Stimulated activated CD4-positive, alpha-beta T cell treated with anti-CD3 and anti-CD28 coated beads, Interleukin-12 subunit alpha, Interleukin-12 subunit beta, amount 100 ng/mL, for 4 hours (primary cell): ENCODE measurements at regions not wholly inside any gene's neighbourhood (a gene's known extent, or its start where the extent isn't known, plus 50 kb on each side); places are given as distances from the start of the nearest gene placed in this dataset.
"Not testable (repeated sequence)": the region's sequence is repeated elsewhere in the genome, so short reads cannot be mapped to it uniquely, and the experiment has no call there.

ENCODE experiments used
- DNase-seq: peaks from one replicate; pipeline ENCODE4 v3.0.0-alpha.2; 2020

DNA sequence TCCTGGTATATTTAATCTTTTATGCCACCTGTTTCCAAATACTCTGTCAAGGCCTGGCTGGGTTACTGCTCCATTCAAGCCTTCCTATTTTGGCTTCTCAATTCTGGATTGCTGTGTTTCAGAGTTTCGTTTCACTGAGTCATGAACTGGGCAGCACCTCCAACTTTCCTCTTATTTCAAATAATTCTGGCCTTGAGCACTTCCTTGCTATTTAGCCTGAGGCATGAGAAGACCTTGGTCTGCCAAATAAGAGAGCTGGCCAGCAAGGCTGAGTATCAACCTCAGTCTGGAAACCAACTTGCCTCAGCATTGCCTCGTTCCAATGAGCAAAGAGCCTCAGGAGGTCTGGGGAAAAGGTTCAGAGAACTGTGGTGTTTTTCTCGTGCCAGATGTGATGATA is 66.6 kb downstream of the TNFAIP3 start:
- no peak for DNase-seq

DNA sequence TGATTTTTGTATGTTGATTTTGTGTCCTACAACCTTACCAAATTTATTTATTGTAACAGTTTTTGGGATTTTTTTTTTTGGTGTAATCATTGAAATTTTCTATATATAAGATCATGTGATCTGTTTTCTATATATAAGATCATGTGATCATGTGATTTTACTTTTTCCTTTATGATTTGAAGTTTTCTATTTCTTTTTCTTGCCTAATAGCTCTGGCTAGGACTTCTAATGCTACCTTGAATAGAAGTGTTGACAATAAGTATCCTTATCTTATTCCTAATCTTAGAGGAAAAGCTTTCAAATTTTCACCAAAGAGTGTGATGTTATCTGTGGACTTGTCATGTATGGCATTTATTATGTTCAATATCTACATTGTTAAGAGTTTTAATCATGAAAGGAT is 69.7 kb downstream of the TNFAIP3 start:
- no peak for DNase-seq

- DNase-seq = no peak
Observed at GRCh38 chr6:137937834-137938233, 70.8 kb downstream of the TNFAIP3 start.

GRCh38 chr6:137938770-137939379 is 71.8 kb downstream of the TNFAIP3 start:
- DNase-seq = no peak

- DNase-seq = no peak
Observed at GRCh38 chr6:137941995-137942394, 74.9 kb downstream of the TNFAIP3 start.

GRCh38 chr6:137942736-137943135 is 75.7 kb downstream of the TNFAIP3 start:
- DNase-seq = no peak

- DNase-seq = not testable (repeated sequence)
Observed at GRCh38 chr6:137944381-137944780, 77.3 kb downstream of the TNFAIP3 start.

DNA sequence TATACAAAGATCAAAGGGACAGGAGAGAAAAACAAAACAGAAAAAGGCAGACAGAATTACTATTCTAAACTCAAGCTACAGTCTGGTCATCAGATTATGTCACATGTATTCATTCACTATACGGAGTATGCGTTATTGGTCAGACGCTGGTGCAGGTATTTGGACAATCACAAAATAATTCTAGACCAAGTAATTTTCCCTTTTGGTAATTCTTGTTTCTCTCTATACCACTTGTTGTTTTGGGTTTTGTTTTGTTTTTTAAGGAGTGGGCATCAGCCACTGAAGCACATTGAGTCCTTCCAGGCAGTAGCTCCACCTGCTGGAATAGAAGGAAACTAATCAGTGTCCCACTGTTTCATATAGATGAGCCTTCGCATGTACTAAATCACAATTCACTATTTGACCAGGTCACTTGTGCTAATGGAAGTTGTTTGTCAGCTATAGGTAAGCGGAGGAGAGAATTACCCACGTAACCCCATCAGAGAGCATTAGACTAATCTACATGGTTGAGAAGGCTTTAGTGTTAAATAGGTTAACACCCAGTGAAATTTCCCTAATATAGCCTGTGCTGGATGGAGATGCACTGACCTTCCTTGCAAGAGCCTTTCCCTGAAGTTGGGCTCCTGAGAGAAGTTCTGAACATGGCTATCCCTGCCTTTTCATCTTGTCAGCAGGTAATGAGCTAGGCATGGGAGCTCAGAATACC is 77.9 kb downstream of the TNFAIP3 start:
- DNase-seq = no peak

DNA sequence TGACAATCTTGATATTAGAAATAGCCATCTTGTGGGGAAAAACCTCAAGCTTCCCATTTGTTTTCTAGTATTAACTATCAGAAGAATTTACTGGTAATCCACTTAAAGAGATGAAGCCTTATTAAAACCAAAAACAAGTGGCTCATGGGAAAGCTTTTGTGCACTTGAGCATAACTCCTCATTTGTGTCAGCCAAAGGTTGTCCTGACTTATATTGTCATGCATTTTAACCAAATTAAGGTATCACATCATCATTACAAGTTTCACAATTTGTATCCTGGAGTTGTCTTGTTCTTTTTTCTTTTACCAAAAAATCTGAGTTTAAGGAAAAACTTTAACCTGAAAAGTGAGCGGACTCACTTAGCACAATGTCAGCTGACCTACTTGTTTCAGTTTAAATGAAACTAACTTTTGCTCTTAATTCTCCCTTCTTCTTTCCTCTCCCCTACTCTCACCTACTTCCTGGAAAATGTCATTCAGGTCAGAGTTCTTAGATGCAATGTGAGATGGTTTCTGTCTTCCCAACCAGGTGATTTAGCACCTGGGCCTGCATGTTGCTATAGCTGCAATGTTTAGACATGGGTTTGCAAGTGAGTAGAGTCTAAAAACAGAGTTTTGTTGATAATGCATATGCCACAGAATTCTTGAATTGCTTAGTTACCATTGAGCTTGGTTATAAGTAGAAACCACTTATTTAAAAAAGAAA is 82.8 kb downstream of the TNFAIP3 start:
- no peak for DNase-seq

- no peak for DNase-seq
Observed at GRCh38 chr6:137950581-137950980, 83.5 kb downstream of the TNFAIP3 start.

GRCh38 chr6:137951064-137951597 is 84.1 kb downstream of the TNFAIP3 start:
- DNase-seq = no peak

DNA sequence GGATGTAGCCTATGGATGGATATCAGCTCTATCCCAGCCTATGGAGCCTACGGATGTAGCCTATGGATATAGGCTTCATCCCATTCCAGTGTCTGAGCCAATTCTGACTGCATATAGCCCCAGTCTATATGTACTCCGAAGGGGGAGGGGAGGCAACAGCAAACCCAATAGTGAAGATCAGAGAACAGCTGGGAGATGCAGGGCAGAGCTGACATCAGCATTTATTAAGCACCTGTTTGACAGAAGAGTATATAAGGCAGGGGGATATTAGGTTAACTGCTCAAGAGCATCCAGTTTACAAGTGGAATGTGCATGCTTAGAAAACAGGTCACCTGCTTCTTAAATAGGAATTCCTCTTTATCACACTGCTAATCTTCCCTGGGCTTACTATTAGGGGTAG is 85.2 kb downstream of the TNFAIP3 start:
- DNase-seq = no peak

DNA sequence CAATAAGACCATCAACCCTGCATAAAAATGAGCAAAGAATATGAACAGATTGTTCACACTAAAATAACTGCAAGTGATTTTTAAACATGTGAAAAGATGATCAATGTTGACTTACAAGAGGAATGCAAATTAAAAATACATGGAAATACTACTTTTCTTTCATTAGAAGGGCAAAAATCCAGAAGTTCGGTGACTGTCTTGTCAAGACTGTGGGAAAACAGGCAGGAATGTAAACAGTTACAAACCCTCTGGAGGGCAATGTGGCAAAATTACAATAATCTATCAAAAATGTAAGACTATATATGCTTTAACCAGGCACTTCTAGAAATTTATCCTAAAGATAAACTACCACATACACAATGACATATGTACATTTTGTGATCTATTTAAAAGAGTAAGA is 86.7 kb downstream of the TNFAIP3 start:
- no peak for DNase-seq

DNA sequence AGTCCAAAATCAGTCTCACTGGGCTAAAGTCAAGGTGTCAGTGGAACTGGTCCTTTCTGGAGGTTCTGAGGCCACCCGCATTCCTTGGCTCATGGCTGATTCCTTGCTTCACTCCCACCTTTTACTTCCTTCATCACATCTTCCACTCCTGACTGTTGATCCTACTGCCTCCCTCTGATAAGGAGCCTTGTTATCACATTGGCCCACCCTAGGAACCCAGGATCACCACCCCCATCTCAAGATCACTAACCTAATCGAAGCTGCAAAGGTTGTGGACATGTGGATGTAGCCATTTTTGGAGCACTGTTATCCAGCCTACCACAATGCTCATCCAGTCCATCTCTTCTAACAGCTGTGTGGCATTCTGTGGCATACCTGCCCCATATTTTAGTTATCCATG is 87.2 kb downstream of the TNFAIP3 start:
- DNase-seq = no peak

DNA sequence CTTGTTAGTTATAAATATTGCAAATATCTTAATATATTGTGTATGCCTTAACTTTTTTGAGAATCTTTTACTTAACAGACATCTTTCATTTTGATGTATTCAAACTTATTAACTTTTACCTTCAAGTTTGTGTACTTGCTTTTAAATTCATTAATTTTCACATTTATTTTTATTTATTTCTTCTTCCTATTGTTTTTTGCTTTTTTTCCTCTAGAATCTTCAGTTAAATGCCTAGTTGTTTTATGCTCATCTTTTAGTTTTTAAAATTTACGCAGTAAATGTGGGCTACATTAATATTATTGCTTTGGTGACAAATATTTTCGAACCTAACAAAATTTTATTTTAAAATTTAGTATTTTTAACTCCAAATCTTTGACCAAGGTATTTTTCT is 89.0 kb downstream of the TNFAIP3 start:
- no peak for DNase-seq

DNA sequence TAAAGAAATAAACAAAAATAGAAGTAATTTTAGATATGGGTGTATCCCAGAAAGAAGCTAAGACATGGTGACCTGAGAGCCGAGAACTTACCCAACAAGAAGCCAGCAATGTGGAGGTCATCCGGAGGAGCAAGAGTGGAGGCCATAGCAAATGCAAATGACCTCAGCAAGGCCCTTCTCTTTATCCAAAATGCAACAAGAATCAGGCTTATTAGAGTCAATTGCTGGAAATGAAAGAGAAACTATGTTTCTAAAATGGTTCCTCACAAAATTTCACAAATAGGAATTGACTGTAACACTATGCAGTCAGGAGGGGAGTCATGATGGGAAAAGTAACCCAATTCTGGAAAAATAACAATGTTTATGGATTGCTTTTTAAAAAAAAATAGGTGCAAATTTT is 90.4 kb downstream of the TNFAIP3 start:
- DNase-seq = no peak

DNA sequence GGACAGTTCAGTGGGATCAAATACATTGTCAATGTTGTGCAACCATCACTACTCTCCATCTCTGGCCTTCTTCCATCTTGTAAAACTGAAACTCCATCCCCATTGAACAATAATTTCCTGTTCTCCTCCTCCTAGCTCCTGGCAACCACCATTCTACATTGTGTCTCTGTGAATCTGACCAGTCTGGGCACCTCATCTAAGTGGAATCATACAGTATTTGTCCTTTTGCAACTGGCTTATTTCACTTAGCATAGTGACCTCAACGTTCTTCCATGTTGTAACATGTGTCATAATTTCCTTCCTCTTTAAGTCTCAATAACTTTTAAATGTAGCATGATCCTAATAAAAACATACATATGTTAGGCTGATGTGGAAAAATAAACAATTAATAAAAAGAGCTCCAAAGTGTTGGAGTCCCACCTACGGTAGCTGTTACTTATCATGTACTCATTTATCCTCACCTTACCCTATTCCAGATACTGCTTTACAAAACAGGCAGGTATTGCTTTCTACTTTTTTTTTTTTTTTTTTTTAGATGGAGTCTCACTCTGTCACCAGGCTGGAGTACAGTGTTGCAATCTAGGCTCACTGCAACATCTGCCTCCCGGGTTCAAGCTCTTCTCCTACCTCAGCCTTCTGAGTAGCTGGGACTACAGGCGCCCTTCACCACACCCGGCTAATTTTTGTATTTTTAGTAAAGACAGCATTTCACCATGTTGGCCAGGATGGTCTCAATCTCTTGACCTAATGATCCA is 91.9 kb downstream of the TNFAIP3 start:
- no peak for DNase-seq

GRCh38 chr6:137962725-137963124 is 95.7 kb downstream of the TNFAIP3 start:
- no peak for DNase-seq

- no peak for DNase-seq
Observed at GRCh38 chr6:137964876-137965275, 97.8 kb downstream of the TNFAIP3 start.

- no peak for DNase-seq
Observed at GRCh38 chr6:137967689-137968454, 100.8 kb downstream of the TNFAIP3 start.

- DNase-seq = no peak
Observed at GRCh38 chr6:137968455-137968804, 101.4 kb downstream of the TNFAIP3 start.

DNA sequence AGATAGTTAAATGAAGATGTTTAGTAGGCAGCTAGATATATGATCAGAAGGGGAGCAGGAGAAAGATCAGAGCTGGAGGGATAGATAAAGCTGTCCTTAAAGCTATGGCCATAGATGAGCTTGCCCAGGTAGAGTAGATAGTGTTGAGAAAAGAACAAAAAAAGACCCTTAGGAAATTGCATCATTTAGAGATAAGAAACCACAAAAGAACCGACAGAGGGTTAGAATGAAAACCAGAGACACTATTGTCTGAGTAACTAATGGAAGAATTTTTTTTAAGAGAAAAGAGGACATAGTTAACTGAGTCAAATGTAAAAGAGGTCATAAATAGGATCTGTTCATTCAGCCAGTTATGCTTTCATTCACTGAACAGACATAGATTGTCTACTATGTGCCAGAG is 101.8 kb downstream of the TNFAIP3 start:
- DNase-seq = no peak

DNA sequence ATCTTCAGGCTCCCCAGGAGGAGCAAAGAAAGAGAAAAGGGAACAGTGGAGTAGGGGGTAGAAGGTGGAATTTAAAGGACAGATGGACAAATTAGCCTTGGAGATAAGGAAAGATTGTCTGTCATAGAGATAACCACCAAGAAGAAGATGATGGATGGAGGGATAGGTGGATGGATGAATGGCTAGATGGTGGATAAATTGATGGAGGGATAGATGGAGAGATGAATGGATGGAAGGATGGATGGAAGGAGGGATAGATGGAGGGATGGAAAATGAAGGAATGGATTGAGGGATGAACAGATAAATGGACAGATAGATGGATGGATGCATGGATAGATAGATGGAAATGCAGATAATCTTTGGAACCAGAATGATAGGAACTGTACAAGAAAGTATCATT is 102.8 kb downstream of the TNFAIP3 start:
- no peak for DNase-seq
